H1 (cell line): ENCODE measurements at regions not wholly inside any gene's neighbourhood (a gene's known extent, or its start where the extent isn't known, plus 50 kb on each side); places are given as distances from the start of the nearest gene placed in this dataset.

Source experiments
- CTCF ChIA-PET: fragments of 300-600 bp; sonication (Branson Sonifier 250); formaldehyde crosslinking; loops from one replicate; lab custom pipeline; 2021; ENCODE audit not compliant: partially characterized antibody; lab: Charles Lee
- POLR2A ChIA-PET: fragments of 300-600 bp; sonication (Branson Sonifier 250); formaldehyde crosslinking; loops from one replicate; lab custom pipeline; 2021; ENCODE audit warnings: inconsistent platforms; ENCODE audit not compliant: partially characterized antibody; lab: Charles Lee
- DNase-seq, 2 experiments: peaks; one replicate each; pipeline versions ENCODE4 v3.0.0 to v3.0.0-alpha.2; 2010 to 2022; ENCODE audit warnings: low spot score in 2 of 2, low read depth in 1 of 2, mixed read lengths in 1 of 2
- FAIRE-seq: peaks from 2 replicates; lab custom pipeline; 2011; peaks lifted over from hg19 to GRCh38; lab: Jason Lieb, UNC
- H2AFZ ChIP-seq: 2 replicates; pipeline ENCODE4 v1.8.1; 2012; ENCODE audit warnings: low read length, inconsistent platforms
- H2AK5ac ChIP-seq: 2 replicates; pipeline ENCODE4 v1.6.1; 2013; ENCODE audit warnings: low read depth, low read length
- H2BK120ac ChIP-seq: replicated peaks from 2 replicates; pipeline ENCODE3; 2013; ENCODE audit warnings: low read depth, low read length, inconsistent platforms
- H2BK12ac ChIP-seq: 2 replicates; pipeline ENCODE4 v1.6.1; 2013; ENCODE audit warnings: low read depth, low read length
- H2BK15ac ChIP-seq: 2 replicates; pipeline ENCODE4 v1.6.1; 2013; ENCODE audit warnings: low read length
- H2BK20ac ChIP-seq: 2 replicates; pipeline ENCODE4 v1.6.1; 2013; ENCODE audit warnings: low read length
- H2BK5ac ChIP-seq: 2 replicates; pipeline ENCODE4 v1.6.1; 2013; ENCODE audit warnings: low read depth, low read length
- H3K14ac ChIP-seq: 2 replicates; pipeline ENCODE4 v1.6.1; 2013; ENCODE audit warnings: inconsistent platforms; ENCODE audit not compliant: insufficient read length
- H3K18ac ChIP-seq: 2 replicates; pipeline ENCODE4 v1.6.1; 2013; ENCODE audit warnings: low read length; ENCODE audit errors: extremely low read depth
- H3K23ac ChIP-seq: 2 replicates; pipeline ENCODE4 v1.6.1; 2013; ENCODE audit warnings: inconsistent platforms; ENCODE audit not compliant: insufficient read length
- H3K23me2 ChIP-seq: 2 replicates; pipeline ENCODE4 v1.6.1; 2013; ENCODE audit warnings: low read depth, low read length
- H3K27ac ChIP-seq: 2 replicates; pipeline ENCODE4 v1.6.1; 2011; ENCODE audit warnings: low read depth, low read length, inconsistent platforms
- H3K27me3 ChIP-seq, 4 experiments: replicated peaks in 1 of 4; 1 replicate in 1 of 4; 2 replicates in 3 of 4; pipeline versions ENCODE4 v1.6.1 to v1.8.1; 2011 to 2013; ENCODE audit warnings: low read length in 3 of 4, mild to moderate bottlenecking in 3 of 4, inconsistent platforms in 2 of 4, mixed read lengths in 2 of 4, moderate library complexity in 1 of 4; ENCODE audit not compliant: control insufficient read depth in 3 of 4, insufficient read depth in 3 of 4; ENCODE audit errors: extremely low read depth in 1 of 4
- H3K36me3 ChIP-seq, 4 experiments: 2 replicates each; pipeline versions ENCODE4 v1.6.1 to v1.8.1; 2011 to 2013; ENCODE audit warnings: mild to moderate bottlenecking in 4 of 4, low read length in 3 of 4, moderate library complexity in 2 of 4, control low read depth in 1 of 4, inconsistent platforms in 1 of 4; ENCODE audit not compliant: insufficient read depth in 4 of 4, control insufficient read depth in 2 of 4
- H3K4ac ChIP-seq: replicated peaks from 2 replicates; pipeline ENCODE3; 2013; ENCODE audit warnings: low read length, low read depth, mixed read lengths, inconsistent platforms; ENCODE audit not compliant: insufficient read length
- H3K4me1 ChIP-seq, 4 experiments: replicated peaks in 1 of 4; 1 replicate in 1 of 4; 2 replicates in 3 of 4; pipeline versions ENCODE4 v1.6.1 to v1.8.1; 2011 to 2013; ENCODE audit warnings: low read length in 3 of 4, inconsistent platforms in 2 of 4, mixed read lengths in 1 of 4; ENCODE audit not compliant: insufficient read depth in 4 of 4, control insufficient read depth in 3 of 4
- H3K4me2 ChIP-seq, 2 experiments: 2 replicates each; pipeline versions ENCODE4 v1.6.1 to v1.8.1; 2011 to 2013; ENCODE audit warnings: low read depth in 2 of 2, low read length in 2 of 2, control low read depth in 1 of 2, inconsistent platforms in 1 of 2, mild to moderate bottlenecking in 1 of 2; ENCODE audit not compliant: insufficient read depth in 1 of 2
- H3K4me3 ChIP-seq, 4 experiments: fragments of 200-600, 300-600 bp in 1 of 4; sonication (generic), shearing (Covaris generic), sonication (Bioruptor Twin) in 1 of 4; 2 replicates each; pipeline versions ENCODE4 v1.5.1 to v1.8.1; 2011 to 2016; ENCODE audit warnings: low read length in 4 of 4, low read depth in 3 of 4, control low read depth in 2 of 4, inconsistent platforms in 2 of 4, mild to moderate bottlenecking in 2 of 4, mixed read lengths in 1 of 4, moderate library complexity in 1 of 4; ENCODE audit not compliant: insufficient read depth in 2 of 4; ENCODE audit errors: extremely low read depth in 1 of 4
- H3K56ac ChIP-seq: replicated peaks from 2 replicates; pipeline ENCODE3; 2013; ENCODE audit warnings: low read depth, mild to moderate bottlenecking, mixed read lengths, low read length, inconsistent platforms; ENCODE audit not compliant: insufficient read length
- H3K79me1 ChIP-seq: 2 replicates; pipeline ENCODE4 v1.6.1; 2013; ENCODE audit warnings: low read depth, low read length, control low read depth
- H3K79me2 ChIP-seq, 2 experiments: 2 replicates each; pipeline versions ENCODE4 v1.6.1 to v1.8.1; 2012 to 2013; ENCODE audit warnings: low read length in 2 of 2, mild to moderate bottlenecking in 2 of 2, inconsistent platforms in 1 of 2; ENCODE audit not compliant: insufficient read depth in 2 of 2, control insufficient read depth in 1 of 2
- H3K9ac ChIP-seq, 4 experiments: replicated peaks in 1 of 4; 1 replicate in 1 of 4; 2 replicates in 3 of 4; pipeline versions ENCODE4 v1.6.1 to v1.8.1; 2011 to 2013; ENCODE audit warnings: low read depth in 3 of 4, low read length in 3 of 4, control low read depth in 2 of 4, mild to moderate bottlenecking in 2 of 4, moderate library complexity in 2 of 4, inconsistent platforms in 1 of 4; ENCODE audit errors: extremely low read depth in 1 of 4
- H3K9me3 ChIP-seq, 2 experiments: 2 replicates each; pipeline versions ENCODE4 v1.6.1 to v1.8.1; 2012 to 2013; ENCODE audit warnings: mild to moderate bottlenecking in 2 of 2, moderate library complexity in 2 of 2, control low read depth in 1 of 2, inconsistent platforms in 1 of 2, low read depth in 1 of 2, low read length in 1 of 2, mixed read lengths in 1 of 2; ENCODE audit not compliant: insufficient read depth in 2 of 2
- H4K20me1 ChIP-seq, 2 experiments: replicated peaks in 1 of 2; 2 replicates each; pipeline versions ENCODE3 to v1.8.1; 2011 to 2013; ENCODE audit warnings: inconsistent platforms in 2 of 2, low read length in 2 of 2, mild to moderate bottlenecking in 1 of 2; ENCODE audit not compliant: insufficient read depth in 2 of 2, control insufficient read depth in 1 of 2
- H4K5ac ChIP-seq: 2 replicates; pipeline ENCODE4 v1.6.1; 2013; ENCODE audit warnings: low read length, low read depth, mixed read lengths, inconsistent platforms; ENCODE audit not compliant: insufficient read length
- H4K8ac ChIP-seq: 2 replicates; pipeline ENCODE4 v1.8.0; 2013; ENCODE audit warnings: mild to moderate bottlenecking, moderate library complexity, low read length, inconsistent platforms; ENCODE audit not compliant: insufficient read depth; ENCODE audit errors: extremely low read depth
- H4K91ac ChIP-seq: replicated peaks from 2 replicates; pipeline ENCODE3; 2013; ENCODE audit warnings: low read length, mixed read lengths, inconsistent platforms; ENCODE audit not compliant: insufficient read length
- FOSL1 ChIP-seq: IDR thresholded peaks from 2 replicates; pipeline ENCODE4 v1.6.1; 2011; ENCODE audit warnings: mild to moderate bottlenecking, low read depth, low read length, moderate library complexity; ENCODE audit not compliant: insufficient read depth
- KDM4A ChIP-seq: IDR thresholded peaks from one replicate; pipeline ENCODE4 v1.7.1; 2012; ENCODE audit warnings: low read depth, mild to moderate bottlenecking, moderate library complexity, low read length, inconsistent platforms; ENCODE audit not compliant: severe bottlenecking
- SUZ12 ChIP-seq: fragments of 200-600 bp; sonication (generic); IDR thresholded peaks from 2 replicates; pipeline ENCODE4 v1.6.1; 2012; ENCODE audit warnings: mild to moderate bottlenecking, inconsistent platforms, low read length, moderate library complexity, mixed read lengths
- WGBS, 2 experiments: shearing (Covaris generic) in 1 of 2; methylation state at CpG; one replicate each; pipeline versions ENCODE4 v1.1.6 to v1.1.7; 2013 to 2015; ENCODE audit warnings: low lambda C conversion rate in 2 of 2, mixed read lengths in 2 of 2, inconsistent platforms in 1 of 2, low coverage in 1 of 2, missing lambda C conversion rate in 1 of 2; ENCODE audit not compliant: insufficient replicate concordance in 2 of 2, insufficient coverage in 1 of 2, insufficient read length in 1 of 2; ENCODE audit errors: extremely low coverage in 1 of 2, missing lambda C conversion rate in 1 of 2; 5-methylcytosine and 5-hydroxymethylcytosine counted together

GRCh38 chr2:145351864-145352425 is 832.0 kb upstream of the ZEB2 start:
- H3K79me2 ChIP-seq = no peaks in the 10 kb centered on the region
- TF ChIP-seq FOSL1 = no peak
- no peak for TF ChIP-seq SUZ12
- TF ChIP-seq KDM4A = no peak
- H4K91ac ChIP-seq = no peak overlapping the region
- POLR2A ChIA-PET = no interaction called here
- no peak overlapping the region for H2BK12ac ChIP-seq
- H2BK120ac ChIP-seq = no peak overlapping the region
- no peak overlapping the region for H4K5ac ChIP-seq
- DNase-seq (no peak), FAIRE-seq (no peak)
- no peak overlapping the region for H4K8ac ChIP-seq
- H3K23ac ChIP-seq = no peak overlapping the region
- no peaks in the 10 kb centered on the region for H3K23me2 ChIP-seq
- H3K4ac ChIP-seq = no peak overlapping the region
- no peak overlapping the region for H3K56ac ChIP-seq
- H3K18ac ChIP-seq = no peak overlapping the region
- H3K4me1 ChIP-seq = no peaks in the 10 kb centered on the region
- no peaks in the 10 kb centered on the region for H3K36me3 ChIP-seq
- CTCF ChIA-PET = interaction anchor here (0.6 kb wide), 2 partner anchors 63 to 1827 kb away, joined by 3 read pairs; no protein-coding TSS in a partner anchor
- 98% methylated on average over 2 of the region's 2 CpGs; no CpG with 5 or more reads in 1 of the 2 experiments for WGBS, 2 experiments
- no peak overlapping the region for H2AFZ ChIP-seq
- no peaks in the 10 kb centered on the region; a peak in 1 of 4 replicates for H3K9me3 ChIP-seq
- H2BK5ac ChIP-seq = no peak overlapping the region
- no peaks in the 10 kb centered on the region for H4K20me1 ChIP-seq
- no peak overlapping the region for H2AK5ac ChIP-seq
- H3K4me3 ChIP-seq = no peak overlapping the region
- H3K79me1 ChIP-seq = no peaks in the 10 kb centered on the region
- H3K9ac ChIP-seq = no peak overlapping the region
- H2BK20ac ChIP-seq = no peak overlapping the region
- H2BK15ac ChIP-seq = no peak overlapping the region
- H3K27me3 ChIP-seq = no peaks in the 10 kb centered on the region
- H3K27ac ChIP-seq = no peak overlapping the region
- H3K4me2 ChIP-seq = no peak overlapping the region
- H3K14ac ChIP-seq = no peak overlapping the region
